IMR-90 (cell line): ENCODE measurements at regions not wholly inside any gene's neighbourhood (a gene's known extent, or its start where the extent isn't known, plus 50 kb on each side); places are given as distances from the start of the nearest gene placed in this dataset.

Experiments used
- ATAC-seq: fragments of 200-7000 bp; cut with Tn5 transposase; 2 replicates; pipeline ENCODE4 v1.9.1; 2020; ENCODE audit warnings: low read depth, mild to moderate bottlenecking, moderate library complexity
- BruUV-seq: library from RNA; stranded (reverse); fragments of 400-500 nt; replicated peaks from 2 replicates; lab custom pipeline; 2021; lab: Mats Ljungman, UMichigan
- CTCF ChIA-PET: fragments of 300-600 bp; formaldehyde crosslinking; extraction: SDS; loops from one replicate; lab custom pipeline; 2021; ENCODE audit warnings: antibody characterized with exemption; lab: Yijun Ruan, JAX
- POLR2A ChIA-PET: fragments of 300-600 bp; sonication (Branson Sonifier 250); formaldehyde crosslinking; loops from one replicate; lab custom pipeline; 2022; ENCODE audit warnings: antibody characterized with exemption; ENCODE audit not compliant: unreplicated experiment; lab: Charles Lee
- DNase-seq: peaks from one replicate; pipeline ENCODE4 v3.0.0; 2013
- H2AFZ ChIP-seq: replicated peaks from 2 replicates; pipeline ENCODE3; 2013; ENCODE audit warnings: low read length, mild to moderate bottlenecking; ENCODE audit not compliant: poor library complexity
- H2AK5ac ChIP-seq: 2 replicates; pipeline ENCODE4 v1.6.1; 2013; ENCODE audit warnings: low read depth, low read length, inconsistent platforms
- H2AK9ac ChIP-seq: replicated peaks from 2 replicates; pipeline ENCODE3; 2013; ENCODE audit warnings: mild to moderate bottlenecking, low read depth, low read length, moderate library complexity; ENCODE audit not compliant: poor library complexity
- H2BK120ac ChIP-seq: 2 replicates; pipeline ENCODE4 v1.6.1; 2013; ENCODE audit warnings: low read depth, low read length, inconsistent platforms
- H2BK15ac ChIP-seq: 3 replicates; pipeline ENCODE4 v1.6.1; 2013; ENCODE audit warnings: low read depth, low read length, inconsistent platforms
- H2BK20ac ChIP-seq: 2 replicates; pipeline ENCODE4 v1.6.1; 2013; ENCODE audit warnings: low read depth, mild to moderate bottlenecking, inconsistent platforms, low read length, moderate library complexity
- H2BK5ac ChIP-seq: 2 replicates; pipeline ENCODE4 v1.6.1; 2013; ENCODE audit warnings: mild to moderate bottlenecking, low read depth, low read length, inconsistent platforms; ENCODE audit not compliant: poor library complexity, severe bottlenecking
- H3K14ac ChIP-seq: replicated peaks from 2 replicates; pipeline ENCODE4 v1.6.1; 2013; ENCODE audit warnings: low read depth, low read length, inconsistent platforms
- H3K18ac ChIP-seq: 2 replicates; pipeline ENCODE4 v1.6.1; 2013; ENCODE audit warnings: low read depth, low read length, control low read depth
- H3K23ac ChIP-seq: 2 replicates; pipeline ENCODE4 v1.6.1; 2013; ENCODE audit warnings: low read depth, low read length, inconsistent platforms
- H3K27ac ChIP-seq: 2 replicates; pipeline ENCODE4 v1.5.1; 2013; ENCODE audit warnings: mild to moderate bottlenecking, control low read depth, low read length; ENCODE audit not compliant: insufficient read depth
- H3K27me3 ChIP-seq: 2 replicates; pipeline ENCODE4 v1.6.1; 2013; ENCODE audit warnings: low read length; ENCODE audit not compliant: control insufficient read depth, insufficient read depth
- H3K36me3 ChIP-seq: 2 replicates; pipeline ENCODE4 v1.6.1; 2013; ENCODE audit warnings: low read length, mixed read lengths; ENCODE audit not compliant: control insufficient read depth, insufficient read depth
- H3K4ac ChIP-seq: 2 replicates; pipeline ENCODE4 v1.6.1; 2013; ENCODE audit warnings: low read depth, low read length, inconsistent platforms
- H3K4me1 ChIP-seq: 2 replicates; pipeline ENCODE4 v1.6.1; 2013; ENCODE audit warnings: low read length, mixed read lengths; ENCODE audit not compliant: control insufficient read depth, insufficient read depth
- H3K4me2 ChIP-seq: 2 replicates; pipeline ENCODE4 v1.6.1; 2013; ENCODE audit warnings: low read depth, mild to moderate bottlenecking, control low read depth, low read length, moderate library complexity
- H3K4me3 ChIP-seq: 2 replicates; pipeline ENCODE4 v1.5.1; 2013; ENCODE audit warnings: low read depth, mild to moderate bottlenecking, control low read depth, low read length, moderate library complexity; ENCODE audit not compliant: insufficient read depth
- H3K56ac ChIP-seq: 2 replicates; pipeline ENCODE4 v1.6.1; 2013; ENCODE audit warnings: low read length, inconsistent platforms; ENCODE audit not compliant: insufficient read depth; ENCODE audit errors: extremely low read depth
- H3K79me1 ChIP-seq, 2 experiments: 2 replicates each; pipeline ENCODE4 v1.6.1; 2013; ENCODE audit warnings: low read length in 2 of 2, inconsistent platforms in 1 of 2, low read depth in 1 of 2
- H3K9ac ChIP-seq: 2 replicates; pipeline ENCODE4 v1.6.1; 2013; ENCODE audit warnings: low read depth, low read length, control low read depth
- H3K9me1 ChIP-seq: 2 replicates; pipeline ENCODE4 v1.6.1; 2013; ENCODE audit warnings: low read length, inconsistent platforms; ENCODE audit not compliant: insufficient read depth
- H3K9me3 ChIP-seq: 2 replicates; pipeline ENCODE4 v1.6.1; 2013; ENCODE audit warnings: low read length; ENCODE audit not compliant: control insufficient read depth, insufficient read depth
- H4K20me1 ChIP-seq: 2 replicates; pipeline ENCODE4 v1.6.1; 2013; ENCODE audit warnings: low read length, inconsistent platforms; ENCODE audit not compliant: insufficient read depth
- H4K5ac ChIP-seq: 2 replicates; pipeline ENCODE4 v1.6.1; 2013; ENCODE audit warnings: mild to moderate bottlenecking, low read depth, low read length, control low read depth
- H4K8ac ChIP-seq, 2 experiments: 2 replicates each; pipeline ENCODE4 v1.6.1; 2013; ENCODE audit warnings: low read depth in 2 of 2, low read length in 2 of 2, control low read depth in 1 of 2, inconsistent platforms in 1 of 2
- H4K91ac ChIP-seq: 2 replicates; pipeline ENCODE4 v1.6.1; 2013; ENCODE audit warnings: low read depth, low read length, inconsistent platforms; ENCODE audit not compliant: insufficient read depth
- BHLHE40 ChIP-seq: fragments of 150-350 bp; IDR thresholded peaks from 2 replicates; pipeline ENCODE4 v1.6.1; 2016; ENCODE audit warnings: mild to moderate bottlenecking, low read depth, low read length
- CEBPB ChIP-seq: IDR thresholded peaks from 2 replicates; pipeline ENCODE4 v1.6.1; 2012; ENCODE audit warnings: low read depth, low read length, improper control_type of control experiment
- CHD1 ChIP-seq: IDR thresholded peaks from 2 replicates; pipeline ENCODE4 v1.6.1; 2012; ENCODE audit warnings: low read depth, low read length, improper control_type of control experiment
- ELK1 ChIP-seq: fragments of 150-350 bp; IDR thresholded peaks from 2 replicates; pipeline ENCODE4 v1.6.1; 2016; ENCODE audit warnings: low read depth, mild to moderate bottlenecking, low read length, moderate library complexity, borderline replicate concordance
- FOS ChIP-seq: fragments of 150-350 bp; IDR thresholded peaks from 2 replicates; pipeline ENCODE4 v1.6.1; 2016; ENCODE audit warnings: low read depth, low read length
- MAFK ChIP-seq: IDR thresholded peaks from 2 replicates; pipeline ENCODE4 v1.6.1; 2012; ENCODE audit warnings: low read depth, low read length, improper control_type of control experiment
- MAZ ChIP-seq: IDR thresholded peaks from 2 replicates; pipeline ENCODE4 v1.6.1; 2012; ENCODE audit warnings: low read depth, mild to moderate bottlenecking, low read length, improper control_type of control experiment, moderate library complexity, borderline replicate concordance
- MXI1 ChIP-seq: IDR thresholded peaks from 2 replicates; pipeline ENCODE4 v1.6.1; 2012; ENCODE audit warnings: low read depth, mild to moderate bottlenecking, low read length, moderate library complexity, borderline replicate concordance
- NFE2L2 ChIP-seq: fragments of 150-350 bp; IDR thresholded peaks from 2 replicates; pipeline ENCODE4 v1.6.1; 2016; ENCODE audit warnings: low read depth, mild to moderate bottlenecking, low read length
- POLR2A ChIP-seq: IDR thresholded peaks from 2 replicates; pipeline ENCODE4 v1.6.1; 2012; ENCODE audit warnings: mild to moderate bottlenecking, low read depth, low read length
- RAD21 ChIP-seq: IDR thresholded peaks from 2 replicates; pipeline ENCODE4 v1.6.1; 2012; ENCODE audit warnings: low read length, improper control_type of control experiment
- RCOR1 ChIP-seq: IDR thresholded peaks from 2 replicates; pipeline ENCODE4 v1.6.1; 2012; ENCODE audit warnings: mild to moderate bottlenecking, low read length, improper control_type of control experiment; ENCODE audit not compliant: insufficient replicate concordance
- RFX5 ChIP-seq: IDR thresholded peaks from 2 replicates; pipeline ENCODE4 v1.8.0; 2012; ENCODE audit warnings: low read depth, mild to moderate bottlenecking, low read length, moderate library complexity
- SMC3 ChIP-seq: fragments of 150-350 bp; IDR thresholded peaks from 2 replicates; pipeline ENCODE4 v1.6.1; 2016; ENCODE audit warnings: low read depth, mild to moderate bottlenecking, antibody characterized with exemption, low read length, moderate library complexity
- WGBS, 2 experiments: methylation state at CpG; one replicate each; pipeline versions ENCODE4 v1.1.5 to v1.1.7; 2013; ENCODE audit warnings: missing lambda C conversion rate in 2 of 2; ENCODE audit not compliant: insufficient read length in 1 of 2; ENCODE audit errors: extremely low coverage in 2 of 2; 5-methylcytosine and 5-hydroxymethylcytosine counted together
- dilution Hi-C: fragments of 300-500 bp; cut with HindIII; formaldehyde crosslinking; loops from one replicate; pipeline ENCODE4 v1.14.3; 2018; ENCODE audit warnings: low sequenced_read_pairs; ENCODE audit not compliant: unreplicated experiment
- in situ Hi-C: fragments of 300-500 bp; cut with MboI; formaldehyde crosslinking; loops from 3 replicates; pipeline ENCODE4 v1.14.3; 2019; ENCODE audit warnings: low sequenced_read_pairs, inconsistent platforms, mixed read lengths
- intact Hi-C: fragments of 100-400 bp; cut with micrococcal nuclease; formaldehyde crosslinking; loops from 2 replicates; pipeline ENCODE4 v1.10.0; 2022
- TF ChIP-seq, protein P1 (sequence below): conservative IDR thresholded peaks from 2 replicates; pipeline ENCODE4 v1.5.1; 2012; ENCODE audit warnings: mild to moderate bottlenecking, low read depth, low read length, improper control_type of control experiment
- TF ChIP-seq, protein P2 (sequence below): fragments of 150-350 bp; IDR thresholded peaks from 2 replicates; pipeline ENCODE4 v1.6.1; 2017; ENCODE audit warnings: mild to moderate bottlenecking, antibody characterized with exemption, low read length, low read depth

- no peak overlapping the region for H4K8ac ChIP-seq
- H3K18ac ChIP-seq, result no peak overlapping the region
- WGBS, 2 experiments, result no CpG with 5 or more reads among the region's 2 CpGs
- no peak overlapping the region for H3K9ac ChIP-seq
- POLR2A ChIA-PET, result no interaction called here
- intact Hi-C loops, result no loop called here
- H2BK5ac ChIP-seq, result no peak overlapping the region
- H3K27me3 ChIP-seq, result no peaks in the 10 kb centered on the region
- no peak overlapping the region for H4K91ac ChIP-seq
- no peak overlapping the region for H3K4me3 ChIP-seq
- H3K56ac ChIP-seq, result no peak overlapping the region
- H2AK9ac ChIP-seq, result no peak overlapping the region
- ATAC-seq, result no peak
- H2BK20ac ChIP-seq, result no peak overlapping the region
- H3K23ac ChIP-seq, result no peak overlapping the region
- no peak overlapping the region for H4K5ac ChIP-seq
- in situ Hi-C loops, result no loop called here
- no peak overlapping the region for H2AK5ac ChIP-seq
- DNase-seq, result no peak
- no peak overlapping the region for H3K27ac ChIP-seq
- no peak overlapping the region for H3K14ac ChIP-seq
- no peak overlapping the region for H2BK120ac ChIP-seq
- H3K9me3 ChIP-seq, result no peaks in the 10 kb centered on the region
- no peaks in the 10 kb centered on the region for H3K9me1 ChIP-seq
- H3K4me2 ChIP-seq, result no peak overlapping the region
- no TSS peak for BruUV-seq
- H3K4ac ChIP-seq, result no peak overlapping the region
- CTCF ChIA-PET, result no interaction called here
- H3K4me1 ChIP-seq, result no peaks in the 10 kb centered on the region
- TF ChIP-seq POLR2A (no peak), ELK1 (no peak), NFE2L2 (no peak), CEBPB (no peak), FOS (no peak), MXI1 (no peak), MAFK (no peak), BHLHE40 (no peak), RCOR1 (no peak), RAD21 (no peak), SMC3 (no peak), MAZ (no peak), CHD1 (no peak), RFX5 (no peak)
- TF ChIP-seq, protein P1, sequence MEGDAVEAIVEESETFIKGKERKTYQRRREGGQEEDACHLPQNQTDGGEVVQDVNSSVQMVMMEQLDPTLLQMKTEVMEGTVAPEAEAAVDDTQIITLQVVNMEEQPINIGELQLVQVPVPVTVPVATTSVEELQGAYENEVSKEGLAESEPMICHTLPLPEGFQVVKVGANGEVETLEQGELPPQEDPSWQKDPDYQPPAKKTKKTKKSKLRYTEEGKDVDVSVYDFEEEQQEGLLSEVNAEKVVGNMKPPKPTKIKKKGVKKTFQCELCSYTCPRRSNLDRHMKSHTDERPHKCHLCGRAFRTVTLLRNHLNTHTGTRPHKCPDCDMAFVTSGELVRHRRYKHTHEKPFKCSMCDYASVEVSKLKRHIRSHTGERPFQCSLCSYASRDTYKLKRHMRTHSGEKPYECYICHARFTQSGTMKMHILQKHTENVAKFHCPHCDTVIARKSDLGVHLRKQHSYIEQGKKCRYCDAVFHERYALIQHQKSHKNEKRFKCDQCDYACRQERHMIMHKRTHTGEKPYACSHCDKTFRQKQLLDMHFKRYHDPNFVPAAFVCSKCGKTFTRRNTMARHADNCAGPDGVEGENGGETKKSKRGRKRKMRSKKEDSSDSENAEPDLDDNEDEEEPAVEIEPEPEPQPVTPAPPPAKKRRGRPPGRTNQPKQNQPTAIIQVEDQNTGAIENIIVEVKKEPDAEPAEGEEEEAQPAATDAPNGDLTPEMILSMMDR, result no peak
- TF ChIP-seq, protein P2, sequence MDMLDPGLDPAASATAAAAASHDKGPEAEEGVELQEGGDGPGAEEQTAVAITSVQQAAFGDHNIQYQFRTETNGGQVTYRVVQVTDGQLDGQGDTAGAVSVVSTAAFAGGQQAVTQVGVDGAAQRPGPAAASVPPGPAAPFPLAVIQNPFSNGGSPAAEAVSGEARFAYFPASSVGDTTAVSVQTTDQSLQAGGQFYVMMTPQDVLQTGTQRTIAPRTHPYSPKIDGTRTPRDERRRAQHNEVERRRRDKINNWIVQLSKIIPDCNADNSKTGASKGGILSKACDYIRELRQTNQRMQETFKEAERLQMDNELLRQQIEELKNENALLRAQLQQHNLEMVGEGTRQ, result no peak
- H3K79me1 ChIP-seq, result no peaks in the 10 kb centered on the region
- no peaks in the 10 kb centered on the region for H3K36me3 ChIP-seq
- dilution Hi-C loops, result no loop called here
- H2BK15ac ChIP-seq, result no peak overlapping the region
- H2AFZ ChIP-seq, result no peak overlapping the region
- H4K20me1 ChIP-seq, result no peaks in the 10 kb centered on the region
Measured at GRCh38 chr4:162347156-162347841, 183.5 kb upstream of the FSTL5 start.
